Right lobe of liver (tissue), 4 donors: ENCODE measurements at regions not wholly inside any gene's neighbourhood (a gene's known extent, or its start where the extent isn't known, plus 50 kb on each side); places are given as distances from the start of the nearest gene placed in this dataset.

Experiments used
- CTCF ChIP-seq, 4 donors: fragments of 200-600 bp in 3 of 4; fragments of 450-650 bp in 1 of 4; IDR thresholded peaks; one replicate each; pipeline versions ENCODE4 v1.5.1 to v1.8.0; 2016 to 2022; ENCODE audit warnings: antibody characterized with exemption in 4 of 4, mild to moderate bottlenecking in 2 of 4
- POLR2A ChIP-seq: fragments of 450-650 bp; IDR thresholded peaks from one replicate; pipeline ENCODE4 v1.6.1; 2017; ENCODE audit warnings: antibody characterized with exemption, mild to moderate bottlenecking
- donor health status: DM: no; HTN: no; CAD: no.
- donor health status: DM: no; HTN: no; CAD: no.
- donor health status: DM: no; HTN: yes; CAD: no.

- no peak for TF ChIP-seq POLR2A
- peak in 2 of 4 donors; percentile 13 to 25 for TF ChIP-seq CTCF (IDR thresholded peaks at IDR 0.05)
Measured at GRCh38 chr11:60634126-60634525, 65.3 kb upstream of the MS4A8 start.
